Activated CD8-positive, alpha-beta T cell treated with anti-CD3 and anti-CD28 coated beads for 36 hours (primary cell): ENCODE measurements at regions not wholly inside any gene's neighbourhood (a gene's known extent, or its start where the extent isn't known, plus 50 kb on each side); places are given as distances from the start of the nearest gene placed in this dataset.
"Not testable (repeated sequence)": the region's sequence is repeated elsewhere in the genome, so short reads cannot be mapped to it uniquely, and the experiment has no call there.

ENCODE experiments used
- ATAC-seq: fragments of 200-7000 bp; cut with Tn5 transposase; one replicate; pipeline ENCODE4 v1.10.0; 2021; ENCODE audit warnings: mild to moderate bottlenecking, moderate library complexity
- CTCF ChIA-PET: fragments of 350-600 bp; sonication (Branson Sonifier 250); formaldehyde crosslinking; loops from one replicate; lab custom pipeline; 2021; ENCODE audit warnings: antibody characterized with exemption; lab: Charles Lee
- POLR2A ChIA-PET: fragments of 350-600 bp; sonication (Branson Sonifier 250); formaldehyde crosslinking; loops from one replicate; lab custom pipeline; 2021; ENCODE audit warnings: antibody characterized with exemption; lab: Charles Lee
- DNase-seq: peaks from one replicate; pipeline ENCODE4 v3.0.0-alpha.2; 2020
- H3K27ac Mint-ChIP-seq: one replicate; pipeline ENCODE4 v1.8.0; 2021; ENCODE audit warnings: mild to moderate bottlenecking, mixed read lengths
- H3K27me3 Mint-ChIP-seq: one replicate; pipeline ENCODE4 v1.8.0; 2021; ENCODE audit warnings: mixed read lengths
- H3K36me3 Mint-ChIP-seq: one replicate; pipeline ENCODE4 v1.8.0; 2021; ENCODE audit warnings: low read depth, mixed read lengths
- H3K4me1 Mint-ChIP-seq: one replicate; pipeline ENCODE4 v1.8.0; 2021; ENCODE audit warnings: low read depth, mixed read lengths
- H3K4me3 Mint-ChIP-seq: one replicate; pipeline ENCODE4 v1.8.0; 2021; ENCODE audit warnings: mild to moderate bottlenecking, moderate library complexity, mixed read lengths
- H3K9me3 Mint-ChIP-seq: one replicate; pipeline ENCODE4 v1.8.0; 2021; ENCODE audit warnings: mixed read lengths
- CTCF ChIP-seq: fragments of 200-600 bp; IDR thresholded peaks from one replicate; pipeline ENCODE4 v1.8.0; 2022; ENCODE audit warnings: antibody characterized with exemption, mild to moderate bottlenecking
- intact Hi-C: fragments of 100-400 bp; cut with micrococcal nuclease; formaldehyde crosslinking; loops from one replicate; pipeline ENCODE4 v1.10.0; 2022

GRCh38 chr3:8320711-8321458, 180.7 kb upstream of the LMCD1 start:
- Mint-ChIP-seq H3K27me3 (no peaks in the 10 kb centered on the region), H3K27ac (no peak overlapping the region), H3K4me3 (no peak overlapping the region), H3K36me3 (no peaks in the 10 kb centered on the region), H3K9me3 (no peaks in the 10 kb centered on the region), H3K4me1 (peaks cover 4% of the 10 kb centered on the region)
- TF ChIP-seq CTCF, result no peak
- ChIA-PET POLR2A (no interaction called here), CTCF (interaction anchor here (0.7 to 0.8 kb wide), 2 partner anchors 96 kb away, joined by 4 read pairs; no protein-coding TSS in a partner anchor)
- intact Hi-C loops, result no loop called here
- ATAC-seq (no peak), DNase-seq (no peak)

GRCh38 chr3:8324747-8325146, 176.9 kb upstream of the LMCD1 start:
- Mint-ChIP-seq H3K4me3 (no peak overlapping the region), H3K27me3 (no peaks in the 10 kb centered on the region), H3K36me3 (no peaks in the 10 kb centered on the region), H3K27ac (no peak overlapping the region), H3K4me1 (peaks cover 22% of the 10 kb centered on the region), H3K9me3 (no peaks in the 10 kb centered on the region)
- intact Hi-C loops, result loop anchor here (2.0 kb wide), 1 partner anchor 92 kb away; no protein-coding TSS in a partner anchor
- POLR2A ChIA-PET, result no interaction called here
- ATAC-seq (peak; percentile 80), DNase-seq (peak; percentile 69)
- peak; percentile 55 for TF ChIP-seq CTCF
- CTCF ChIA-PET, result interaction anchor here (0.6 to 5.8 kb wide), 12 partner anchors 12 to 109 kb away, joined by 3 to 121 read pairs (median 3); no protein-coding TSS in a partner anchor

- ChIA-PET POLR2A (no interaction called here), CTCF (interaction anchor here (0.7 to 5.8 kb wide), 6 partner anchors 13 to 107 kb away, joined by 3 to 121 read pairs (median 3); no protein-coding TSS in a partner anchor)
- peaks cover 24% of the 10 kb centered on the region for H3K4me1 Mint-ChIP-seq
These were observed 176.3 kb upstream of the LMCD1 start for GRCh38 chr3:8325306-8325705.

GRCh38 chr3:8325833-8326232, 175.8 kb upstream of the LMCD1 start:
- H3K4me3 Mint-ChIP-seq, DNase-seq, H3K27ac Mint-ChIP-seq, H3K36me3 Mint-ChIP-seq, H3K27me3 Mint-ChIP-seq, H3K9me3 Mint-ChIP-seq, ATAC-seq, POLR2A ChIA-PET: not testable (repeated sequence)
- CTCF ChIA-PET, result interaction anchor here (0.7 to 5.8 kb wide), 4 partner anchors 14 to 90 kb away, joined by 3 to 121 read pairs (median 4); no protein-coding TSS in a partner anchor
- intact Hi-C loops, result loop anchor here (2.0 kb wide), 1 partner anchor 91 kb away; no protein-coding TSS in a partner anchor
- H3K4me1 Mint-ChIP-seq, result peaks cover 24% of the 10 kb centered on the region

More at GRCh38 chr3:8325306-8325705, 176.3 kb upstream of the LMCD1 start:
- Mint-ChIP-seq H3K36me3 (no peaks in the 10 kb centered on the region), H3K27me3 (no peaks in the 10 kb centered on the region), H3K4me3 (no peak overlapping the region), H3K27ac (no peak overlapping the region), H3K9me3 (no peaks in the 10 kb centered on the region)
- intact Hi-C loops, result loop anchor here (2.0 kb wide), 1 partner anchor 91 kb away; no protein-coding TSS in a partner anchor
- TF ChIP-seq CTCF, result no peak
- no peak for DNase-seq
- no peak for ATAC-seq

- Mint-ChIP-seq H3K27me3 (no peaks in the 10 kb centered on the region), H3K36me3 (no peaks in the 10 kb centered on the region), H3K4me3 (no peak overlapping the region), H3K4me1 (peaks cover 24% of the 10 kb centered on the region), H3K9me3 (no peaks in the 10 kb centered on the region), H3K27ac (no peak overlapping the region)
- intact Hi-C loops, result no loop called here
- DNase-seq (no peak), ATAC-seq (no peak)
- CTCF ChIA-PET, result interaction anchor here (1.3 to 5.8 kb wide), 3 partner anchors 22 to 88 kb away, joined by 3 to 121 read pairs (median 3); no protein-coding TSS in a partner anchor
- no peak for TF ChIP-seq CTCF
- POLR2A ChIA-PET, result no interaction called here
These were observed 173.9 kb upstream of the LMCD1 start for GRCh38 chr3:8327739-8328138.
